MM.1S (cell line): ENCODE measurements at regions not wholly inside any gene's neighbourhood (a gene's known extent, or its start where the extent isn't known, plus 50 kb on each side); places are given as distances from the start of the nearest gene placed in this dataset.

Source experiments
- DNase-seq: peaks from one replicate; pipeline ENCODE4 v3.0.0-alpha.2; 2015
- H2AFZ ChIP-seq: fragments of 300-600 bp; sonication (generic); 2 replicates; pipeline ENCODE4 v1.6.0; 2016; ENCODE audit warnings: antibody characterized with exemption, low read length
- H3F3A ChIP-seq: fragments of 300-600 bp; sonication (generic); 2 replicates; pipeline ENCODE4 v1.6.1; 2016; ENCODE audit warnings: mild to moderate bottlenecking, antibody characterized with exemption, low read length, moderate library complexity, mixed read lengths; ENCODE audit not compliant: insufficient read depth
- H3K27ac ChIP-seq: fragments of 300-600 bp; sonication (generic); 2 replicates; pipeline ENCODE4 v1.5.1; 2016; ENCODE audit warnings: mild to moderate bottlenecking, low read length
- H3K27me3 ChIP-seq: fragments of 300-600 bp; sonication (generic); replicated peaks from 2 replicates; pipeline ENCODE4 v1.6.0; 2016; ENCODE audit warnings: low read length; ENCODE audit not compliant: insufficient read depth
- H3K36me3 ChIP-seq: fragments of 300-600 bp; sonication (generic); replicated peaks from 2 replicates; pipeline ENCODE4 v1.6.1; 2016; ENCODE audit warnings: mild to moderate bottlenecking, low read length, mixed read lengths; ENCODE audit not compliant: insufficient read depth
- H3K4me1 ChIP-seq: fragments of 300-600 bp; sonication (generic); 2 replicates; pipeline ENCODE4 v1.6.1; 2016; ENCODE audit warnings: low read length, mixed read lengths
- H3K4me2 ChIP-seq: fragments of 300-600 bp; sonication (generic); 2 replicates; pipeline ENCODE4 v1.6.0; 2016; ENCODE audit warnings: low read depth, low read length
- H3K4me3 ChIP-seq: fragments of 300-600 bp; sonication (generic); 2 replicates; pipeline ENCODE4 v1.5.1; 2016; ENCODE audit warnings: low read length, mixed read lengths
- H3K79me2 ChIP-seq: fragments of 300-600 bp; sonication (generic); 2 replicates; pipeline ENCODE4 v1.6.1; 2016; ENCODE audit warnings: mixed run types, low read length, mixed read lengths
- H3K9ac ChIP-seq: fragments of 300-600 bp; sonication (generic); 2 replicates; pipeline ENCODE4 v1.6.1; 2016; ENCODE audit warnings: low read length, mixed read lengths
- H3K9me2 ChIP-seq: fragments of 300-600 bp; sonication (generic); replicated peaks from 2 replicates; pipeline ENCODE4 v1.6.1; 2016; ENCODE audit warnings: mild to moderate bottlenecking, low read length, mixed read lengths; ENCODE audit not compliant: insufficient read depth
- H3K9me3 ChIP-seq: fragments of 300-600 bp; sonication (generic); replicated peaks from 2 replicates; pipeline ENCODE4 v1.6.1; 2016; ENCODE audit warnings: mild to moderate bottlenecking, low read length, mixed read lengths; ENCODE audit not compliant: insufficient read depth
- H4K20me1 ChIP-seq: fragments of 300-600 bp; sonication (generic); 2 replicates; pipeline ENCODE4 v1.6.1; 2016; ENCODE audit warnings: mild to moderate bottlenecking, low read length, moderate library complexity, mixed read lengths; ENCODE audit not compliant: insufficient read depth
- EZH2 ChIP-seq: fragments of 300-600 bp; sonication (generic); optimal IDR thresholded peaks from 2 replicates; pipeline ENCODE3; 2017; ENCODE audit warnings: low read depth, mild to moderate bottlenecking, antibody characterized with exemption, low read length, mixed read lengths
- EZH2phosphoT487 ChIP-seq: fragments of 300-600 bp; sonication (generic); IDR thresholded peaks from 2 replicates; pipeline ENCODE4 v1.6.1; 2018; ENCODE audit warnings: antibody characterized with exemption, low read length
- TF ChIP-seq, protein P1 (sequence below): fragments of 300-600 bp; sonication (generic); IDR thresholded peaks from 2 replicates; pipeline ENCODE4 v1.5.1; 2016; ENCODE audit warnings: antibody characterized with exemption, low read length, mixed read lengths

DNA sequence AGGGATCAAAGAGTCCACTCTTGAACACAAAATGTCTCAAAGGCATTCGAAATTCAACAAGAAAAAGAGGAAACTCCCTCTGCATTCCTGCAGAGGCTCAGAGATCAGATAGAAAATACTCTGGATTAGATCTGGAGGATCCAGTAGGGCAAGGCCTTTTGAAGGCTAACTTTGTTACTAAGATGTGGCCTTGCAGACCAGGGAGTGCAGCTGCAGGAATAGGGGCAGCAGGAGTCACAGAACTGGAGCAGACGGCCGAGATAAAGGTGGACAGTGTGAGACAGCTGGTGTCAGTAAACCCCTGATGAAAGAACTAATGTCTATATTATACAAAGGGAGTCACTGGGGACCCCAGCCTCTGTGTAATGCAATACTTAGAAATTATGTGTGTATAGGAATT is 84.5 kb upstream of the PLSCR4 start:
- H3K36me3 ChIP-seq: no peaks in the 10 kb centered on the region
- H3K4me1 ChIP-seq: no peaks in the 10 kb centered on the region
- no peaks in the 10 kb centered on the region for H3K27me3 ChIP-seq
- no peak overlapping the region for H3K4me3 ChIP-seq
- H3K9me2 ChIP-seq: no peaks in the 10 kb centered on the region
- H3K79me2 ChIP-seq: no peaks in the 10 kb centered on the region
- H3K4me2 ChIP-seq: no peak overlapping the region
- no peaks in the 10 kb centered on the region for H4K20me1 ChIP-seq
- TF ChIP-seq, protein P1, sequence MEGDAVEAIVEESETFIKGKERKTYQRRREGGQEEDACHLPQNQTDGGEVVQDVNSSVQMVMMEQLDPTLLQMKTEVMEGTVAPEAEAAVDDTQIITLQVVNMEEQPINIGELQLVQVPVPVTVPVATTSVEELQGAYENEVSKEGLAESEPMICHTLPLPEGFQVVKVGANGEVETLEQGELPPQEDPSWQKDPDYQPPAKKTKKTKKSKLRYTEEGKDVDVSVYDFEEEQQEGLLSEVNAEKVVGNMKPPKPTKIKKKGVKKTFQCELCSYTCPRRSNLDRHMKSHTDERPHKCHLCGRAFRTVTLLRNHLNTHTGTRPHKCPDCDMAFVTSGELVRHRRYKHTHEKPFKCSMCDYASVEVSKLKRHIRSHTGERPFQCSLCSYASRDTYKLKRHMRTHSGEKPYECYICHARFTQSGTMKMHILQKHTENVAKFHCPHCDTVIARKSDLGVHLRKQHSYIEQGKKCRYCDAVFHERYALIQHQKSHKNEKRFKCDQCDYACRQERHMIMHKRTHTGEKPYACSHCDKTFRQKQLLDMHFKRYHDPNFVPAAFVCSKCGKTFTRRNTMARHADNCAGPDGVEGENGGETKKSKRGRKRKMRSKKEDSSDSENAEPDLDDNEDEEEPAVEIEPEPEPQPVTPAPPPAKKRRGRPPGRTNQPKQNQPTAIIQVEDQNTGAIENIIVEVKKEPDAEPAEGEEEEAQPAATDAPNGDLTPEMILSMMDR: no peak
- TF ChIP-seq EZH2phosphoT487: no peak
- no peak for TF ChIP-seq EZH2
- H2AFZ ChIP-seq: no peak overlapping the region
- H3K27ac ChIP-seq: no peak overlapping the region
- no peak overlapping the region for H3K9ac ChIP-seq
- H3K9me3 ChIP-seq: no peaks in the 10 kb centered on the region
- no peaks in the 10 kb centered on the region; the same call in 1 of the 2 replicates for H3F3A ChIP-seq
- no peak for DNase-seq

- H3K27me3 ChIP-seq: no peaks in the 10 kb centered on the region
- no peaks in the 10 kb centered on the region for H3K9me3 ChIP-seq
- H2AFZ ChIP-seq: no peak overlapping the region
- no peaks in the 10 kb centered on the region for H3K4me1 ChIP-seq
- no peak overlapping the region for H3K9ac ChIP-seq
- no peaks in the 10 kb centered on the region for H3K36me3 ChIP-seq
- no peak overlapping the region for H3K4me2 ChIP-seq
- no peak overlapping the region for H3K4me3 ChIP-seq
- H3K9me2 ChIP-seq: no peaks in the 10 kb centered on the region
- no peaks in the 10 kb centered on the region for H3K79me2 ChIP-seq
- H3K27ac ChIP-seq: no peak overlapping the region
- TF ChIP-seq EZH2: no peak
- TF ChIP-seq, protein P1: no peak
- TF ChIP-seq EZH2phosphoT487: no peak
- no peaks in the 10 kb centered on the region for H4K20me1 ChIP-seq
- DNase-seq: no peak
- H3F3A ChIP-seq: no peaks in the 10 kb centered on the region; the same call in 1 of the 2 replicates
Measured at GRCh38 chr3:146334151-146334550, 83.2 kb upstream of the PLSCR4 start.

- H3K36me3 ChIP-seq: no peaks in the 10 kb centered on the region
- H3K4me3 ChIP-seq: no peak overlapping the region
- no peaks in the 10 kb centered on the region for H3K79me2 ChIP-seq
- no peaks in the 10 kb centered on the region for H4K20me1 ChIP-seq
- no peaks in the 10 kb centered on the region for H3K9me3 ChIP-seq
- no peaks in the 10 kb centered on the region for H3K4me1 ChIP-seq
- DNase-seq: no peak
- no peak overlapping the region for H3K4me2 ChIP-seq
- no peak overlapping the region for H2AFZ ChIP-seq
- no peak overlapping the region for H3K27ac ChIP-seq
- no peaks in the 10 kb centered on the region; the same call in 1 of the 2 replicates for H3F3A ChIP-seq
- no peak overlapping the region for H3K9ac ChIP-seq
- TF ChIP-seq EZH2 (no peak), EZH2phosphoT487 (no peak)
- TF ChIP-seq, protein P1: no peak
- no peaks in the 10 kb centered on the region for H3K27me3 ChIP-seq
- no peaks in the 10 kb centered on the region for H3K9me2 ChIP-seq
Measured at GRCh38 chr3:146331967-146332366, 81.1 kb upstream of the PLSCR4 start.
